ENCODE measurements at regions not wholly inside any gene's neighbourhood (a gene's known extent, or its start where the extent isn't known, plus 50 kb on each side); places are given as distances from the start of the nearest gene placed in this dataset.

GRCh38 chr5:145378226-145378625 lies 456.9 kb downstream of the PRELID2 start:
- TF ChIP-seq RAD21 (conservative IDR thresholded peaks at IDR 0.05 in 1 of 2, IDR thresholded peaks at IDR 0.05 in 1 of 2) (no peak), POLR2AphosphoS2 (conservative IDR thresholded peaks at IDR 0.05; ENCODE audit: low read length) (no peak), CTCF (IDR thresholded peaks at IDR 0.05) (no peak), MAZ (IDR thresholded peaks at IDR 0.05; ENCODE audit: borderline replicate concordance, low read depth, low read length) (no peak), HMGXB4 (CRISPR knock-in tag; IDR thresholded peaks at IDR 0.05; ENCODE audit: borderline replicate concordance) (no peak), SMC3 (IDR thresholded peaks at IDR 0.05) (no peak), CEBPB (IDR thresholded peaks at IDR 0.05) (no peak), EHF (CRISPR knock-in tag; IDR thresholded peaks at IDR 0.05) (no peak)

Measured in A549 (cell line).